ENCODE measurements at regions not wholly inside any gene's neighbourhood (a gene's known extent, or its start where the extent isn't known, plus 50 kb on each side); places are given as distances from the start of the nearest gene placed in this dataset.

- TF ChIP-seq GATA3 (IDR thresholded peaks at IDR 0.05; ENCODE audit: borderline replicate concordance) (no peak), JUNB (IDR thresholded peaks at IDR 0.05) (no peak)
Measured at GRCh38 chr20:60883496-60883895, 368.6 kb upstream of the CDH4 start (continued).

GRCh38 chr20:60884277-60884676 is 367.8 kb upstream of the CDH4 start:
- no peak for TF ChIP-seq REST (IDR thresholded peaks at IDR 0.05)
- TF ChIP-seq CTCF (IDR thresholded peaks at IDR 0.05) = no peak
- TF ChIP-seq MAX (IDR thresholded peaks at IDR 0.05) = no peak
- no peak for TF ChIP-seq POLR2AphosphoS2 (conservative IDR thresholded peaks at IDR 0.05; ENCODE audit: low read length)
- no peak for TF ChIP-seq HDAC2 (IDR thresholded peaks at IDR 0.05)
- no peak for TF ChIP-seq MAZ (IDR thresholded peaks at IDR 0.05; ENCODE audit: borderline replicate concordance, low read depth, low read length)
- no peak for TF ChIP-seq RARB (CRISPR knock-in tag; IDR thresholded peaks at IDR 0.05)
- no peak for TF ChIP-seq KDM5A (IDR thresholded peaks at IDR 0.05)
- no peak for TF ChIP-seq ZNF302 (CRISPR knock-in tag; IDR thresholded peaks at IDR 0.05)
- no peak for TF ChIP-seq ELK1 (IDR thresholded peaks at IDR 0.05; ENCODE audit: low read depth, low read length)
- TF ChIP-seq NPAS2 (CRISPR knock-in tag; IDR thresholded peaks at IDR 0.05; ENCODE audit: borderline replicate concordance) = no peak
- TF ChIP-seq CBX2 (IDR thresholded peaks at IDR 0.05; ENCODE audit: borderline replicate concordance, low read depth) = no peak
- no peak for TF ChIP-seq ZSCAN20 (CRISPR knock-in tag; IDR thresholded peaks at IDR 0.05)
- no peak for TF ChIP-seq PHF8 (IDR thresholded peaks at IDR 0.05; ENCODE audit: borderline replicate concordance, low read depth)
- no peak for TF ChIP-seq HEYL (CRISPR knock-in tag; IDR thresholded peaks at IDR 0.05)
- TF ChIP-seq SMC3 (IDR thresholded peaks at IDR 0.05) = no peak
- no peak for TF ChIP-seq TFCP2L1 (CRISPR knock-in tag; IDR thresholded peaks at IDR 0.05)
- no peak for TF ChIP-seq EHF (CRISPR knock-in tag; IDR thresholded peaks at IDR 0.05)
- WGBS (ENCODE audit: missing lambda C conversion rate) = 30% methylated on average over 3 of the region's 3 CpGs
- Histone ChIP-seq H3K27ac (no peak overlapping the region), H3K4me2 (no peak overlapping the region), H3K4me3 (no peak overlapping the region), H3K9me3 (no peaks in the 10 kb centered on the region), H3K4me1 (no peaks in the 10 kb centered on the region)
- ATAC-seq (no peak), DNase-seq (ENCODE audit: low read depth in 1 of 2, low spot score in 1 of 2) (no peak), FAIRE-seq (no peak)
- CTCF ChIA-PET = no interaction called here
- POLR2A ChIA-PET = no interaction called here

- WGBS (ENCODE audit: missing lambda C conversion rate) = 49% methylated on average over 8 of the region's 8 CpGs
- no peak overlapping the region for H3K4me3 ChIP-seq
- no peak overlapping the region for H3K27ac ChIP-seq
- CTCF ChIA-PET = interaction anchor here (1.0 to 1.2 kb wide), 2 partner anchors 12 to 373 kb away, joined by 3 to 4 read pairs; no protein-coding TSS in a partner anchor
- TF ChIP-seq KDM1A (IDR thresholded peaks at IDR 0.05; ENCODE audit: low read depth) = no peak
- no peak for TF ChIP-seq RCOR1 (IDR thresholded peaks at IDR 0.05; ENCODE audit: low read depth, low read length)
- no peak for TF ChIP-seq USF2 (IDR thresholded peaks at IDR 0.05)
- FAIRE-seq = no peak
- no peaks in the 10 kb centered on the region for H3K9me3 ChIP-seq
- ATAC-seq = no peak
- POLR2A ChIA-PET = interaction anchor here (0.7 kb wide), 1 partner anchor 11 kb away, joined by 3 read pairs; no protein-coding TSS in a partner anchor
- H3K4me2 ChIP-seq = no peak overlapping the region
- H3K4me1 ChIP-seq = no peaks in the 10 kb centered on the region
- DNase-seq (ENCODE audit: low read depth in 1 of 2, low spot score in 1 of 2) = no peak
Measured at GRCh38 chr20:60888771-60889170, 363.3 kb upstream of the CDH4 start.
